OCI-LY7 (cell line): ENCODE measurements at regions not wholly inside any gene's neighbourhood (a gene's known extent, or its start where the extent isn't known, plus 50 kb on each side); places are given as distances from the start of the nearest gene placed in this dataset.

Experiments
- BruUV-seq: library from RNA; stranded (reverse); fragments of 400-500 nt; replicated peaks from 2 replicates; lab custom pipeline; 2021; lab: Mats Ljungman, UMichigan
- CTCF ChIA-PET: fragments of 300-600 bp; sonication (Branson Sonifier 250); formaldehyde crosslinking; loops from one replicate; lab custom pipeline; 2022; ENCODE audit warnings: antibody characterized with exemption; ENCODE audit not compliant: unreplicated experiment; lab: Charles Lee
- POLR2A ChIA-PET: fragments of 300-600 bp; sonication (Branson Sonifier 250); formaldehyde crosslinking; loops from one replicate; lab custom pipeline; 2022; ENCODE audit warnings: antibody characterized with exemption; lab: Charles Lee
- DNase-seq: peaks from one replicate; pipeline ENCODE4 v3.0.0-alpha.2; 2015; ENCODE audit warnings: low spot score
- H2AFZ ChIP-seq: fragments of 200-600 bp; sonication (generic), shearing (Covaris generic); 2 replicates; pipeline ENCODE4 v1.6.1; 2014; ENCODE audit warnings: mild to moderate bottlenecking, antibody characterized with exemption, low read length, moderate library complexity
- H3K27ac ChIP-seq: fragments of 200-600 bp; sonication (generic); 2 replicates; pipeline ENCODE4 v1.5.1; 2014; ENCODE audit warnings: mixed run types, low read depth, mild to moderate bottlenecking, moderate library complexity, low read length, inconsistent platforms; ENCODE audit not compliant: poor library complexity, severe bottlenecking
- H3K36me3 ChIP-seq: fragments of 200-600 bp; sonication (generic); 2 replicates; pipeline ENCODE4 v1.6.1; 2014; ENCODE audit warnings: mild to moderate bottlenecking, antibody characterized with exemption, low read length, moderate library complexity, mixed read lengths; ENCODE audit not compliant: insufficient read depth
- H3K4me1 ChIP-seq: fragments of 200-600 bp; sonication (generic); 2 replicates; pipeline ENCODE4 v1.5.1; 2014; ENCODE audit warnings: mild to moderate bottlenecking, low read length; ENCODE audit not compliant: insufficient read depth, poor library complexity, severe bottlenecking
- H3K4me2 ChIP-seq: fragments of 200-600 bp; sonication (generic); 2 replicates; pipeline ENCODE4 v1.6.1; 2014; ENCODE audit warnings: mild to moderate bottlenecking, low read length
- H3K4me3 ChIP-seq: fragments of 200-600 bp; sonication (generic); 2 replicates; pipeline ENCODE4 v1.5.1; 2014; ENCODE audit warnings: mild to moderate bottlenecking, low read depth, low read length; ENCODE audit not compliant: poor library complexity, severe bottlenecking
- H3K79me2 ChIP-seq: fragments of 200-600 bp; sonication (generic); 2 replicates; pipeline ENCODE4 v1.6.1; 2016; ENCODE audit warnings: low read depth, mild to moderate bottlenecking, low read length, moderate library complexity, mixed read lengths; ENCODE audit not compliant: insufficient read depth
- H3K9me2 ChIP-seq: fragments of 200-600 bp; sonication (generic); 2 replicates; pipeline ENCODE4 v1.6.1; 2016; ENCODE audit warnings: mild to moderate bottlenecking, low read length, mixed read lengths; ENCODE audit not compliant: insufficient read depth
- H3K9me3 ChIP-seq: fragments of 200-600 bp; sonication (generic); 2 replicates; pipeline ENCODE4 v1.6.1; 2014; ENCODE audit warnings: mild to moderate bottlenecking, mixed run types, low read length, mixed read lengths
- H4K20me1 ChIP-seq: fragments of 200-600 bp; sonication (generic); 2 replicates; pipeline ENCODE4 v1.6.1; 2014; ENCODE audit warnings: mild to moderate bottlenecking, antibody characterized with exemption, low read length, moderate library complexity, mixed read lengths; ENCODE audit not compliant: insufficient read depth
- CTCF ChIP-seq: fragments of 200-600 bp; sonication (generic); conservative IDR thresholded peaks from 2 replicates; pipeline ENCODE4 v1.5.1; 2014; ENCODE audit warnings: mild to moderate bottlenecking, antibody characterized with exemption, low read length, moderate library complexity, mixed read lengths
- EZH2phosphoT487 ChIP-seq: fragments of 200-600 bp; sonication (generic); IDR thresholded peaks from 2 replicates; pipeline ENCODE4 v1.6.1; 2018; ENCODE audit warnings: low read depth, borderline replicate concordance, mild to moderate bottlenecking, mixed run types, antibody characterized with exemption, low read length, moderate library complexity, mixed read lengths
- intact Hi-C: fragments of 100-400 bp; cut with micrococcal nuclease; formaldehyde crosslinking; loops from one replicate; pipeline ENCODE4 v1.10.0; 2022; ENCODE audit not compliant: unreplicated experiment

DNA sequence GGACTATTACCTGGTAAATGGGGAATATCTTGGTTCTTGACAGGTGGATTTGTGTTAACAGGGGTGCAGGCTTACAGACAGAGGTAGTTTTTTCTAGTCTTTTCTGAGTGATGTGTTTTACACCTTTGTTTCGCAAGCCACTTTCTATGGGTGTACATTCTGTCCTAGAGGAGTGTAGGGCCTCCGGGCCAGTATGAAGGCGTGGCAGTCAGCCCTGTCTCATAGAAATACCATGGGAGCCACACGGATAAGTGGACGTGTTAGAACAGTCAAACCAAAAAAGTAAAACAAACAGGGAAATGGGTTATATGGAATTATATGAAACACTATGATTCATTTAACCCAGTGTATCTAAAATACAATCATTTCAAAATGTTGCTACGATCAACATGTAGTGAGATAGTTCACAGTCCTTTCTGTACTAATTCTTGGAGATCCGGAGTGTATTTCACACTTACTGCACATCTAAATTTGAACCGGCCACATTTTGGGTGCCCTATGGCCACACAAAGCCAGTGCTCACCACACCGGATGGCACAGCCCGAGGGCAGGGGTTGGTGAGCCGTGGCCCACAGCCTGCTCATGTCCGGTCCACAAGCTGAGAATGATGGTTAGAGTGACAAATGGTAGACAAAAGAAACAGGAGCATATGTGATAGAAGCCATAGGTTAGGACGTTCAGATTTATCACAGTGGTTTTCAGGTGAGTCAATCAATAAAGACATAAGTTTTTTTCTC, 80.1 kb upstream of the IRX4 start:
- no TSS peak for BruUV-seq
- H3K27ac ChIP-seq: no peak overlapping the region
- H2AFZ ChIP-seq: no peak overlapping the region
- no peaks in the 10 kb centered on the region for H3K9me3 ChIP-seq
- H3K4me2 ChIP-seq: no peak overlapping the region
- POLR2A ChIA-PET: no interaction called here
- no peaks in the 10 kb centered on the region for H3K36me3 ChIP-seq
- no peaks in the 10 kb centered on the region for H4K20me1 ChIP-seq
- intact Hi-C loops: no loop called here
- DNase-seq: no peak
- no peak overlapping the region for H3K4me3 ChIP-seq
- H3K79me2 ChIP-seq: no peaks in the 10 kb centered on the region
- CTCF ChIA-PET: no interaction called here
- TF ChIP-seq EZH2phosphoT487: no peak
- TF ChIP-seq CTCF: no peak
- no peaks in the 10 kb centered on the region for H3K9me2 ChIP-seq
- no peaks in the 10 kb centered on the region for H3K4me1 ChIP-seq

DNA sequence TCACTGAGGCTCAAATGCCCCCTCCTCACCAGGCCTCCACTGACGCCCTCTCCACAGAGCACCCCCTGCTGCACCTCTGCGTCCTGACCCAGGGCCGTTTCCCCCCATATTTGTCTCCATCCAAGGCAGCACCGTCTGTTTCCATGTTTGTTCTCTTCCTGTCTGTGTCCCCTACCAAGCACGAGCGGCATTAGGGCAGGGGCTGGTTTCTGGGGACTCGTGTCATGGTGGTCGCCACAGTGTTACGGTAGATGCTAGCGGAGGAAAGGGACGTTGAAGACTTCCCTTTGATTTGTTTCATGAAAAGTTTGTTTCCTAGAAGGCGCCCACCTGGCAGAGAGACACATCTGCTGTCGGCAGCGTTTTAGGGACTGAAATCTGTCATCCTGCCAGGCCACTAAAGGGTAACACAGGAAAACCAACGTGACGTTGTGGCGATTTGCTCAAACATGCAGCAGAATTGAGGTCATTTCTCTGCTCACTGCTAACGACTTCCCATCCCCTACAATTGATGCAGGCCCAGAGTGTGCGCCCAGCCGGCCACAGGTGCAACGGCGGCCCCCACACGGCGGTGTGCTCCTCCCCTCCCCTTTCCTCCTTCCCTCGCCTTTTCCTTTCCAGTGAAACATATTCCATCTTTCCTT, 79.3 kb upstream of the IRX4 start:
- Histone ChIP-seq H3K9me3 (no peaks in the 10 kb centered on the region), H3K4me2 (no peak overlapping the region), H3K79me2 (no peaks in the 10 kb centered on the region), H3K9me2 (no peaks in the 10 kb centered on the region), H4K20me1 (no peaks in the 10 kb centered on the region), H3K4me1 (no peaks in the 10 kb centered on the region), H3K27ac (no peak overlapping the region), H3K36me3 (no peaks in the 10 kb centered on the region), H2AFZ (no peak overlapping the region), H3K4me3 (no peak overlapping the region)
- TF ChIP-seq CTCF (no peak), EZH2phosphoT487 (no peak)
- DNase-seq: no peak
- intact Hi-C loops: no loop called here
- POLR2A ChIA-PET: no interaction called here
- CTCF ChIA-PET: no interaction called here
- no TSS peak for BruUV-seq
